ENCODE measurements at regions not wholly inside any gene's neighbourhood (a gene's known extent, or its start where the extent isn't known, plus 50 kb on each side); places are given as distances from the start of the nearest gene placed in this dataset.

- peak overlapping the region; percentile 66 for H3K4me3 Mint-ChIP-seq
- TF ChIP-seq CTCF (IDR thresholded peaks at IDR 0.05), result no peak
- H3K27me3 Mint-ChIP-seq (ENCODE audit: insufficient read depth), result no peaks in the 10 kb centered on the region
- peak overlapping the region; percentile 79 for H3K27ac Mint-ChIP-seq
- peaks cover 90% of the 10 kb centered on the region for H3K4me1 Mint-ChIP-seq (ENCODE audit: low read depth)
- H3K36me3 Mint-ChIP-seq (ENCODE audit: low read depth), result peaks cover 4% of the 10 kb centered on the region; the same call in 1 of the 2 replicates
- H3K9me3 Mint-ChIP-seq, result no peaks in the 10 kb centered on the region
- no peak for DNase-seq
Measured at GRCh38 chr5:96252596-96252995, 180.5 kb downstream of the PCSK1 start.

GRCh38 chr5:96250782-96251181, 182.3 kb downstream of the PCSK1 start:
- Mint-ChIP-seq H3K4me3 (no peak overlapping the region), H3K27ac (no peak overlapping the region), H3K36me3 (ENCODE audit: low read depth) (peaks cover 4% of the 10 kb centered on the region; the same call in 1 of the 2 replicates), H3K27me3 (ENCODE audit: insufficient read depth) (no peaks in the 10 kb centered on the region), H3K4me1 (ENCODE audit: low read depth) (peaks cover 88% of the 10 kb centered on the region), H3K9me3 (no peaks in the 10 kb centered on the region)
- TF ChIP-seq CTCF (IDR thresholded peaks at IDR 0.05), result no peak
- DNase-seq, result no peak

- H3K27ac Mint-ChIP-seq, result no peak overlapping the region; the same call in 1 of the 2 replicates
- peaks cover 88% of the 10 kb centered on the region for H3K4me1 Mint-ChIP-seq (ENCODE audit: low read depth)
- no peak for TF ChIP-seq CTCF (IDR thresholded peaks at IDR 0.05)
Measured at GRCh38 chr5:96248131-96248530, 184.9 kb downstream of the PCSK1 start.

GRCh38 chr5:96247708-96248107, 185.3 kb downstream of the PCSK1 start:
- TF ChIP-seq CTCF (IDR thresholded peaks at IDR 0.05), result no peak
- no peak overlapping the region for H3K4me3 Mint-ChIP-seq
- H3K27me3 Mint-ChIP-seq (ENCODE audit: insufficient read depth), result no peaks in the 10 kb centered on the region
- H3K9me3 Mint-ChIP-seq, result peaks cover 1% of the 10 kb centered on the region; the same call in 1 of the 2 replicates
- H3K36me3 Mint-ChIP-seq (ENCODE audit: low read depth), result peaks cover 4% of the 10 kb centered on the region
- DNase-seq, result no peak
- peak overlapping the region; percentile 52 for H3K27ac Mint-ChIP-seq
- H3K4me1 Mint-ChIP-seq (ENCODE audit: low read depth), result peaks cover 88% of the 10 kb centered on the region

More at GRCh38 chr5:96248131-96248530, 184.9 kb downstream of the PCSK1 start:
- Mint-ChIP-seq H3K36me3 (ENCODE audit: low read depth) (peaks cover 4% of the 10 kb centered on the region; the same call in 1 of the 2 replicates), H3K9me3 (no peaks in the 10 kb centered on the region), H3K27me3 (ENCODE audit: insufficient read depth) (no peaks in the 10 kb centered on the region), H3K4me3 (no peak overlapping the region)
- DNase-seq, result no peak

GRCh38 chr5:96247097-96247701, 185.8 kb downstream of the PCSK1 start:
- H3K4me1 Mint-ChIP-seq (ENCODE audit: low read depth), result peaks cover 88% of the 10 kb centered on the region
- H3K27ac Mint-ChIP-seq, result peak overlapping the region; percentile 52
- no peak overlapping the region for H3K4me3 Mint-ChIP-seq

More at GRCh38 chr5:96247097-96247701, 185.8 kb downstream of the PCSK1 start:
- peaks cover 10% of the 10 kb centered on the region for H3K36me3 Mint-ChIP-seq (ENCODE audit: low read depth)
- H3K9me3 Mint-ChIP-seq, result peaks cover 6% of the 10 kb centered on the region
- TF ChIP-seq CTCF (IDR thresholded peaks at IDR 0.05), result no peak
- no peaks in the 10 kb centered on the region for H3K27me3 Mint-ChIP-seq (ENCODE audit: insufficient read depth)
- DNase-seq, result no peak

All from HFFc6 (cell line).